D721Med (cell line): ENCODE measurements at regions not wholly inside any gene's neighbourhood (a gene's known extent, or its start where the extent isn't known, plus 50 kb on each side); places are given as distances from the start of the nearest gene placed in this dataset.

Experiments
- DNase-seq: peaks from one replicate; pipeline ENCODE4 v3.0.0; 2011; ENCODE audit warnings: low spot score; ENCODE audit not compliant: insufficient read length
- FAIRE-seq: peaks from 2 replicates; lab custom pipeline; 2011; peaks lifted over from hg19 to GRCh38; lab: Jason Lieb, UNC
- TF ChIP-seq, protein P1 (sequence below): IDR thresholded peaks from 2 replicates; pipeline ENCODE4 v1.5.1; 2012; ENCODE audit warnings: mild to moderate bottlenecking, control low read depth; ENCODE audit not compliant: insufficient read depth; ENCODE audit errors: missing control alignments

DNA sequence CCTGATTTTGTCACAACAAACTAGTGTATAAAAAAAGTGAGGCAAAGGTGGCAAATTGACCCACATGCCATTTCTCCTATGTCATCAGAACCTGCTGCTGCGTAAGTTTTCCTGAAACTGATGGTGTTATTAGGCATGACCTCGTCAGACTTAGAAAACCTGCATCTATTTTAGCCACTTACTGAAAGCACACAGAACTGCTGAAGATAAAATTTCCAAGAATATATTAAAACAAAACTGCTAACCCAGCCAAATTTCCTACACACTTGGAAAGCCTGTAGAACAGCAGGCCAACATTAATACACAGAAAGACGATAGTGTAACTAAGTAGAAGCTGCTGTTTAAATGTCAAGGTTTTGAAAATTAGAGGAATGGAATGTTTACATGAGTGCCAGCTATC is 674.5 kb upstream of the CXADR start:
- FAIRE-seq: no peak
- TF ChIP-seq, protein P1, sequence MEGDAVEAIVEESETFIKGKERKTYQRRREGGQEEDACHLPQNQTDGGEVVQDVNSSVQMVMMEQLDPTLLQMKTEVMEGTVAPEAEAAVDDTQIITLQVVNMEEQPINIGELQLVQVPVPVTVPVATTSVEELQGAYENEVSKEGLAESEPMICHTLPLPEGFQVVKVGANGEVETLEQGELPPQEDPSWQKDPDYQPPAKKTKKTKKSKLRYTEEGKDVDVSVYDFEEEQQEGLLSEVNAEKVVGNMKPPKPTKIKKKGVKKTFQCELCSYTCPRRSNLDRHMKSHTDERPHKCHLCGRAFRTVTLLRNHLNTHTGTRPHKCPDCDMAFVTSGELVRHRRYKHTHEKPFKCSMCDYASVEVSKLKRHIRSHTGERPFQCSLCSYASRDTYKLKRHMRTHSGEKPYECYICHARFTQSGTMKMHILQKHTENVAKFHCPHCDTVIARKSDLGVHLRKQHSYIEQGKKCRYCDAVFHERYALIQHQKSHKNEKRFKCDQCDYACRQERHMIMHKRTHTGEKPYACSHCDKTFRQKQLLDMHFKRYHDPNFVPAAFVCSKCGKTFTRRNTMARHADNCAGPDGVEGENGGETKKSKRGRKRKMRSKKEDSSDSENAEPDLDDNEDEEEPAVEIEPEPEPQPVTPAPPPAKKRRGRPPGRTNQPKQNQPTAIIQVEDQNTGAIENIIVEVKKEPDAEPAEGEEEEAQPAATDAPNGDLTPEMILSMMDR: no peak
- no peak for DNase-seq

DNA sequence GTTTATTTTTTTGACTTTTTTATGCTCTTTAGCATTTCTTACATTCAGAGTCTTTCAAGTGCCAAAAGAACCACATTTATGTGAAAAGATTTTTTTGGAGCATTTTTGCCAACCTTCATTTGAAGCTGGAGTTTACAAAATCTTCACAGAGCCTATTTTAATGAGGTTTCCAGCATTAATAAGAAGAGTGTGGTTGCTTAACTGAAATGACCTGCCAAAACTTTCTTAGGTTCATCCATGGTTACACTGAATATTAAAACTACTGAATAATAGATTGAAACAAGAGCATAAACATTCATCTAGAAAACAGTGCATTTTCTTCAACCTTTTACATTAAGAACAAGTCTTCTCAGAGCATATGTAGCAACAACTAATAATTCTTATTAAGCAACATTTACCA is 672.3 kb upstream of the CXADR start:
- DNase-seq (no peak), FAIRE-seq (no peak)
- TF ChIP-seq, protein P1: no peak

DNA sequence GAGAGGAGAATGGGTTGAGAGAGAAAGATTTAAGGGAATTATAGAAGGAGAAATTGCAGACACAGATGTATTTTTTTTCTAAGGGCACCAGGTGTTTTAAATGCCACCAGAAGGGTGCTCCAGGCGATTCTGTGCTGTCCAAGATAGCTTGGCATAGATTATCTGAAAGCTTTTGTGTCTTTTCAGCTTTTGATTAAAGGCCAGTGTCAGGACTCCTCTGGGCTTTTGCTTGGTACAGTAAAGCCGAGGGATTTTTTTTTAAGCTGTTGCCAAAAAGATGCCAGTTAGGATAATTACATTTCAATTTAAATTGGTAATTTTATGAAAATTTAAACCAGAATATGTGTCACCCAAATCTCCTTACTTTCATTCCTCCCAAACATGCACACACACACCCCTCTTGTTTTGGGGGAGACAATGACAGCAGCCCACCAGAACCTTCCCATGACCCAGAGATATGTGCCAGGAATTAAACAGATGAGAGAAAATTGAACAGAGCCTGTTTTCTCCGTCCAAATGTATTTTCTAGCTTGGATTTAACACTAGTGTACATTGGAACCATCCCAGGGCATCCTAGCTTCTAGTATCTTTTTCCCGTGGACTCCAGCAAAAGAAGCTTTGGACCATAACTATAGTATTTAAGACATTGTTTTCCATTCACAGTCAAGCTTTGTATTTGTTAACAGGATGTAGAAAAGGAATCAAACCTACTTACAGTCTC is 670.7 kb upstream of the CXADR start:
- FAIRE-seq (no peak), DNase-seq (no peak)
- TF ChIP-seq, protein P1: no peak

DNA sequence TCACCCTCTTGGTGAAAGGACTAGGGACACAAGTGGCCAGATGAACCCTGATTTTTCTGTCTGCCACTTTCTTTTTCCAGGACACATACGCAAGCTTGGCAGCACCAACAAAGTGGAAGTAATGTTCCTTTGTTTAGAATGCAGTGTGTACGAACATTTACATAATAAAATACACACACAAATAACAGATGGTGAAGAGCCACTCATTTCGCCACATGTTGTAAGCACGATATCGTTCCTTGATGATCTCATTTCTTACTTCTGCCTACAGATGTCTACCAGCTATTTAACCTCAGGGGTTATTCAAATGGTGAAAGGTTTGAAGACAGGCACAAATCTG is 670.2 kb upstream of the CXADR start:
- no peak for DNase-seq
- no peak for FAIRE-seq
- TF ChIP-seq, protein P1: no peak

DNA sequence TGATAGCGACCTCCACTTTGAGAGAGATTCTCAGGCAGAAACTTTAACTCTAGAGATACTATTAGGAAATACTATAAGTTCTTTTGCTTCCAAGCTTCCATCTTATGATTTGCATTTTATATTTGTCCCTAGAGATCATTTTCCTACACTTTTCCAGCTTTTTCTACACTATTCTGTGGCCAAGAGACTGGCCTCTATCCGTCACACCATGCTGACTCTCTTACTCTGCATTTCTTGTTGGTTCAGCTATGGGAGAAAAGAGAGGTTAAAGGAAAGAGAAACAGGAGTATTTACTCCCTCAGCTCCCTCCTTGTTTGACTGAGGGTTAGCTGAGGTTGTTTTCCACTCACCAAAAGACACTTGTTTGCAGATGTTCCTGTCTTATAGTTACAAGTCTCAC is 665.6 kb upstream of the CXADR start:
- DNase-seq (no peak), FAIRE-seq (no peak)
- TF ChIP-seq, protein P1: no peak

DNA sequence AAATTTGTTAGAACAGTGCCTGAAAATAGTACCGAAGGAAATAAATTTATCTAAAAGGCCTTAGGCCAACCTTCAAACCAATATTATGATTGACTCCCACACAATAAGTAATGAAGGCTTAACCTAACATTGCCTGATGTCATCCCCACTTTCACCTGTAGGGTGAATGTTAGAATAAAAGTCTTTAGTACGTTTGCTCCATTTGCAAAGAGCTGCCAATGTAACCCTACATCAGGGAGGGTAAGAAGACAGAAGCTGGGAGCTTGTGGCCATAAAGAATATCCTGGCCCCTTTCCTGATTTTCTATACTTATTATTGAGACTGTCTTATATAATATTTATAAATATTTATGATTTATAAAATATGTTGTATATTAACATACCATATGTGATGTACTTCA is 661.8 kb upstream of the CXADR start:
- DNase-seq (no peak), FAIRE-seq (no peak)
- TF ChIP-seq, protein P1: no peak

DNA sequence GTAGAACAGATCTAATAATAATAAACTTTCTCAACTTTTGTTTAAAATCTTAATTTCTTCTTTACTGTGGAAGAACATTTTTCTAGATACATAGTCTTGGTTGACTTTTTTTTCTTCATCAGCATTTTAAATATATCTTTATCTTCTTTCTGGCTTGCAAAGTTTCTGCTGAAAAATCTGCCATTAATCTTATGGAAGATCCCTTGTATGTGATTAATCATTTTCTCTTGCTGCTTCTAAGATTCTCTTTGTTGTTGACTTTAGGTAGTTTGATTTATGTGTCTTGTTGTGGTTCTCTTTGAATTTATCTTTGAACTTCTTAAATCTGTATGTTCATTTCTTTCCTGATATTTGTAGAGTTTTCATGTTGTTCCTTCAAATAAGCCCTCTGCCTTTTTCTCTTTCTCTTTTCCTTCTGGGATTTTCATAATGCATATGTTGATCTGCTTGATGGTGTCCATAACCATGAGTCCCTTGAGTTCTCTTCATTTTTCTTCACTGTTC is 657.6 kb upstream of the CXADR start:
- FAIRE-seq: no peak
- no peak for DNase-seq
- TF ChIP-seq, protein P1: no peak
